ENCODE measurements at regions not wholly inside any gene's neighbourhood (a gene's known extent, or its start where the extent isn't known, plus 50 kb on each side); places are given as distances from the start of the nearest gene placed in this dataset.

GRCh38 chr16:16945207-16945606 is 525.6 kb downstream of the XYLT1 start:
- no peak overlapping the region for H3K4me3 ChIP-seq (replicated peaks in 1 of 2; ENCODE audit: low read depth in 2 of 2, low read length in 2 of 2)
- DNase-seq (ENCODE audit: low read depth in 2 of 2) = no peak
- TF ChIP-seq, protein P1, sequence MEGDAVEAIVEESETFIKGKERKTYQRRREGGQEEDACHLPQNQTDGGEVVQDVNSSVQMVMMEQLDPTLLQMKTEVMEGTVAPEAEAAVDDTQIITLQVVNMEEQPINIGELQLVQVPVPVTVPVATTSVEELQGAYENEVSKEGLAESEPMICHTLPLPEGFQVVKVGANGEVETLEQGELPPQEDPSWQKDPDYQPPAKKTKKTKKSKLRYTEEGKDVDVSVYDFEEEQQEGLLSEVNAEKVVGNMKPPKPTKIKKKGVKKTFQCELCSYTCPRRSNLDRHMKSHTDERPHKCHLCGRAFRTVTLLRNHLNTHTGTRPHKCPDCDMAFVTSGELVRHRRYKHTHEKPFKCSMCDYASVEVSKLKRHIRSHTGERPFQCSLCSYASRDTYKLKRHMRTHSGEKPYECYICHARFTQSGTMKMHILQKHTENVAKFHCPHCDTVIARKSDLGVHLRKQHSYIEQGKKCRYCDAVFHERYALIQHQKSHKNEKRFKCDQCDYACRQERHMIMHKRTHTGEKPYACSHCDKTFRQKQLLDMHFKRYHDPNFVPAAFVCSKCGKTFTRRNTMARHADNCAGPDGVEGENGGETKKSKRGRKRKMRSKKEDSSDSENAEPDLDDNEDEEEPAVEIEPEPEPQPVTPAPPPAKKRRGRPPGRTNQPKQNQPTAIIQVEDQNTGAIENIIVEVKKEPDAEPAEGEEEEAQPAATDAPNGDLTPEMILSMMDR (IDR thresholded peaks at IDR 0.05; ENCODE audit: low read depth, low read length) = no peak

DNA sequence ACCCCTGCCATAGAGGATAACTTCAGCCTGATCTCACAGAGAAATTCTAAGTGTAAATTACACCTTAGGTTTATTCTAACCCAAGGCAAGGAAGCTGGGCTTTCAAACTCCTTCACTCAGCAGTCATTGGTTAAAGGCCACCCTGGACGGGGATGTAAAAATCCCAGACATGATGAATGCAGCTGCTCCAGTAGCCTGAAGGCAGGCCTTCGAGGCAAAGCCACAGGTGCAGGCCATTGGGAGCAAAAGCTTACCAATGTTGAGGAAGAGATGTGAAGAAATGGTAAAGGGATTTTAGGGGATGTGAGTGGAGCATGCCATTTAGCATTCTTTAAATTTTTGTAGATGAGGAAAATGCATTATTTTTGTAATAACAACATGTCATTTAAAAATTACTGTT is 514.4 kb downstream of the XYLT1 start:
- no peak overlapping the region for H3K4me3 ChIP-seq (replicated peaks in 1 of 2; ENCODE audit: low read depth in 2 of 2, low read length in 2 of 2)
- DNase-seq (ENCODE audit: low read depth in 2 of 2) = no peak
- TF ChIP-seq, protein P1 (IDR thresholded peaks at IDR 0.05; ENCODE audit: low read depth, low read length) = no peak

DNA sequence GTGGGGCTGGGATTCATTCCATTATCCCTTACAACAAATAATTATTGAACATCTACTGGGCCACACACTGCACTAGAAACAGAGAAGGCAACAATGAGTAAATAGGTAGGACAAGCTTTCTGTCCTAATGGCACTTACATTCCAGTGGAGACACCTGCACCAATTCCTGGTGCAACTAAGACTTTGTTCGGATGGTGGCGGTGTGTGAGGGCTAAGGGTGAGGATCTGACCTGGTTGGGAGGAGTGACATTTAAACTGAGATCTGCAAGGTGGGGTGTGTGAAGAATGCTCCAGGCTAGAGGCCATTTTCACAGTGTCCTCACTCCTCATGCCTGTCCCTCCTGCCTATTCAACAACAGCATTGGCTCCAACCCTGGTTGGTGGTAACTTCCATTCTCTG is 510.0 kb downstream of the XYLT1 start:
- TF ChIP-seq, protein P1 (IDR thresholded peaks at IDR 0.05; ENCODE audit: low read depth, low read length) = no peak
- DNase-seq (ENCODE audit: low read depth in 2 of 2) = no peak
- no peak overlapping the region for H3K4me3 ChIP-seq (replicated peaks in 1 of 2; ENCODE audit: low read depth in 2 of 2, low read length in 2 of 2)

DNA sequence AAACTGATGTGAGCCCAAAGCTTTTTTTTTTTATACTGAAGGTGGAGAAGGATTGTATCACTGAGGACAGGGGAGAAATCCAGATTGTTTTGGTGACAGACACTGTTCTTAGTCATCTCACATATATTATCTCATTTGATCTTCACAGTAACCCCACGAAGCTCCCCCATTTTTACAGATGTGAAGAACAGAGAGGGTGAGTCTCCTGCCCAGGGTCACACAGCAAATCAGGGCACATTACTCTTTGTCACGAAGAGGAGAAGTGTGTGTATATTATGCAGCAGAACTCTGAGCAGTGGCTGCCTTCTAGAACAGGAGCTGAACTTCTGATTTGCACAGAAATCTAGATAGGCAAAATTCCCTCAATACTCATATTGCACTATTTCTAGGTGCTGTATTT is 504.3 kb downstream of the XYLT1 start:
- no peak overlapping the region for H3K4me3 ChIP-seq (replicated peaks in 1 of 2; ENCODE audit: low read depth in 2 of 2, low read length in 2 of 2)
- TF ChIP-seq, protein P1 (IDR thresholded peaks at IDR 0.05; ENCODE audit: low read depth, low read length) = no peak
- DNase-seq (ENCODE audit: low read depth in 2 of 2) = no peak

DNA sequence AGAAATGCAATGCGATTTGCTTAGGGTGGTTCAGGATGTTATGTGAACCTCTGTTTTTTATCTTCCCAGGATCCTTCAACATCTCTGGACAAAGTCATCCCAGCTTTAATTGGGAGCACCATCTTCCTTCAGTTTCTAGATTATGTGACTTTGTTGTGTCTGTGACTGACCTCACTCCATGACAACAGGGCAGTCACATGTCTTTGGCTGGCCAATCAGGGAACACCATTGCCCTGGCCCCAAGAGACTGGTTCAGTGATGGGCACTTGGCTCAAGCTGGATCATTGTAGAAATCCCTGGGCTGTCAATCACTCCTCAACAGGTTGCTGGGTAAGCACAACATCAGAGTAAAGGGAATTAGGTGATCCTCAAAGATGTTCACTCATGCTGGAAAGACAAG is 499.7 kb downstream of the XYLT1 start:
- no peak overlapping the region for H3K4me3 ChIP-seq (replicated peaks in 1 of 2; ENCODE audit: low read depth in 2 of 2, low read length in 2 of 2)
- TF ChIP-seq, protein P1 (IDR thresholded peaks at IDR 0.05; ENCODE audit: low read depth, low read length) = no peak
- DNase-seq (ENCODE audit: low read depth in 2 of 2) = no peak

DNA sequence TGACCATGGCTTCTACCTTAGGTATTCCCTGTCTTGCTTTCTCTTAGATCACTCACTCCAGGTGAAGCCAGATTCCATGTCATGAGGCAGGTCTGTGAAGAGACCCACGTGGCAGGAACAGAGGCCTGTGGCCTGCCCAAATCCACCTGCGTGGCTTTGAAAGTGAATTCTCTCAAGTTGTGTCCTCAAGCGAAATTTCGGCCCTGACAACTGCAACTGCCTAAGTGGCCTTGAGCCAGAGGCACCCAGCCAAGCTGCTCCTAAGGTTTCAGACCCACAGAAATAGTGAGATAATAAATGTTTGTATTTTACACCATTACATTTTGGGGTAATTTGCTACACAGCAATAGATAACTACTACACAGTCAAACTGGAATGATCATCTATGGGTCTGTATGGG is 497.9 kb downstream of the XYLT1 start:
- DNase-seq (ENCODE audit: low read depth in 2 of 2) = no peak
- TF ChIP-seq, protein P1 (IDR thresholded peaks at IDR 0.05; ENCODE audit: low read depth, low read length) = no peak
- no peak overlapping the region for H3K4me3 ChIP-seq (replicated peaks in 1 of 2; ENCODE audit: low read depth in 2 of 2, low read length in 2 of 2)
